Gastrocnemius medialis (tissue), 4 donors: ENCODE measurements at regions not wholly inside any gene's neighbourhood (a gene's known extent, or its start where the extent isn't known, plus 50 kb on each side); places are given as distances from the start of the nearest gene placed in this dataset.

ENCODE experiments used
- POLR2A ChIP-seq, 2 donors: fragments of 450-650 bp; IDR thresholded peaks; one replicate each; pipeline ENCODE4 v1.6.1; 2017; ENCODE audit warnings: antibody characterized with exemption in 2 of 2, mild to moderate bottlenecking in 2 of 2, moderate library complexity in 2 of 2
- TF ChIP-seq, protein P1 (sequence below), 5 experiments: fragments of 450-650 bp in 3 of 5; fragments of 200-600 bp in 2 of 5; sonication (generic) in 2 of 5; IDR thresholded peaks in 4 of 5; conservative IDR thresholded peaks in 1 of 5; 1 replicate in 4 of 5; 2 replicates in 1 of 5; pipeline ENCODE4 v1.5.1; 2016 to 2019; ENCODE audit warnings: antibody characterized with exemption in 5 of 5, mild to moderate bottlenecking in 3 of 5, moderate library complexity in 3 of 5

GRCh38 chr18:51578406-51578980 lies 381.0 kb upstream of the MEX3C start:
- TF ChIP-seq, protein P1, sequence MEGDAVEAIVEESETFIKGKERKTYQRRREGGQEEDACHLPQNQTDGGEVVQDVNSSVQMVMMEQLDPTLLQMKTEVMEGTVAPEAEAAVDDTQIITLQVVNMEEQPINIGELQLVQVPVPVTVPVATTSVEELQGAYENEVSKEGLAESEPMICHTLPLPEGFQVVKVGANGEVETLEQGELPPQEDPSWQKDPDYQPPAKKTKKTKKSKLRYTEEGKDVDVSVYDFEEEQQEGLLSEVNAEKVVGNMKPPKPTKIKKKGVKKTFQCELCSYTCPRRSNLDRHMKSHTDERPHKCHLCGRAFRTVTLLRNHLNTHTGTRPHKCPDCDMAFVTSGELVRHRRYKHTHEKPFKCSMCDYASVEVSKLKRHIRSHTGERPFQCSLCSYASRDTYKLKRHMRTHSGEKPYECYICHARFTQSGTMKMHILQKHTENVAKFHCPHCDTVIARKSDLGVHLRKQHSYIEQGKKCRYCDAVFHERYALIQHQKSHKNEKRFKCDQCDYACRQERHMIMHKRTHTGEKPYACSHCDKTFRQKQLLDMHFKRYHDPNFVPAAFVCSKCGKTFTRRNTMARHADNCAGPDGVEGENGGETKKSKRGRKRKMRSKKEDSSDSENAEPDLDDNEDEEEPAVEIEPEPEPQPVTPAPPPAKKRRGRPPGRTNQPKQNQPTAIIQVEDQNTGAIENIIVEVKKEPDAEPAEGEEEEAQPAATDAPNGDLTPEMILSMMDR (IDR thresholded peaks at IDR 0.05 in 4 of 5, conservative IDR thresholded peaks at IDR 0.05 in 1 of 5): no peak
- no peak for TF ChIP-seq POLR2A (IDR thresholded peaks at IDR 0.05)
